ENCODE measurements at regions not wholly inside any gene's neighbourhood (a gene's known extent, or its start where the extent isn't known, plus 50 kb on each side); places are given as distances from the start of the nearest gene placed in this dataset.

DNA sequence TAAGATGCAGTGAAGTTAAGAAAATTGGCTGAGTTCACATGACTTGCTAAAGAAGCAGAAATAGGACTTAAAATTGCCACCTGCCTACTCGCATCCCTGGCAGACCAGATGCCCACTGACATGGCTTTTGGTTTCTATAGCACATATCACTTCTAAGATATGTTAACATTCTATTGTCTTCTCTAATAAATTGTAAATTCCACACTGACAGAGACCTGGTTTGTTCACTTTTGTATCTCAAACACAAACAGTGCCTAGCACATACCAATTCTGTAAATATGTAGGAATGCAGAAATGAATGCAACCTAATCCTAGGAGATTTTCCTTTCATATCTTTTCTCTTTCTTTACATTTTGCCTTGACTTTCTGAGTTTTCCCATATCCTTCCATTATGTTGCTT lies 1047.6 kb downstream of the AACS start:
- H3K36me3 Mint-ChIP-seq (ENCODE audit: low read depth): no peaks in the 10 kb centered on the region
- DNase-seq: no peak
- H3K27ac Mint-ChIP-seq: no peak overlapping the region
- TF ChIP-seq, protein P1, sequence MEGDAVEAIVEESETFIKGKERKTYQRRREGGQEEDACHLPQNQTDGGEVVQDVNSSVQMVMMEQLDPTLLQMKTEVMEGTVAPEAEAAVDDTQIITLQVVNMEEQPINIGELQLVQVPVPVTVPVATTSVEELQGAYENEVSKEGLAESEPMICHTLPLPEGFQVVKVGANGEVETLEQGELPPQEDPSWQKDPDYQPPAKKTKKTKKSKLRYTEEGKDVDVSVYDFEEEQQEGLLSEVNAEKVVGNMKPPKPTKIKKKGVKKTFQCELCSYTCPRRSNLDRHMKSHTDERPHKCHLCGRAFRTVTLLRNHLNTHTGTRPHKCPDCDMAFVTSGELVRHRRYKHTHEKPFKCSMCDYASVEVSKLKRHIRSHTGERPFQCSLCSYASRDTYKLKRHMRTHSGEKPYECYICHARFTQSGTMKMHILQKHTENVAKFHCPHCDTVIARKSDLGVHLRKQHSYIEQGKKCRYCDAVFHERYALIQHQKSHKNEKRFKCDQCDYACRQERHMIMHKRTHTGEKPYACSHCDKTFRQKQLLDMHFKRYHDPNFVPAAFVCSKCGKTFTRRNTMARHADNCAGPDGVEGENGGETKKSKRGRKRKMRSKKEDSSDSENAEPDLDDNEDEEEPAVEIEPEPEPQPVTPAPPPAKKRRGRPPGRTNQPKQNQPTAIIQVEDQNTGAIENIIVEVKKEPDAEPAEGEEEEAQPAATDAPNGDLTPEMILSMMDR (IDR thresholded peaks at IDR 0.05): no peak
- H3K4me1 Mint-ChIP-seq: no peaks in the 10 kb centered on the region
- no peaks in the 10 kb centered on the region for H3K27me3 Mint-ChIP-seq
- ATAC-seq (ENCODE audit: low read depth): no peak
- POLR2A ChIA-PET: no interaction called here
- CTCF ChIA-PET: no interaction called here
- H3K9me3 Mint-ChIP-seq: no peaks in the 10 kb centered on the region
- no peak overlapping the region for H3K4me3 Mint-ChIP-seq
- intact Hi-C loops (cut with micrococcal nuclease): no loop called here

DNA sequence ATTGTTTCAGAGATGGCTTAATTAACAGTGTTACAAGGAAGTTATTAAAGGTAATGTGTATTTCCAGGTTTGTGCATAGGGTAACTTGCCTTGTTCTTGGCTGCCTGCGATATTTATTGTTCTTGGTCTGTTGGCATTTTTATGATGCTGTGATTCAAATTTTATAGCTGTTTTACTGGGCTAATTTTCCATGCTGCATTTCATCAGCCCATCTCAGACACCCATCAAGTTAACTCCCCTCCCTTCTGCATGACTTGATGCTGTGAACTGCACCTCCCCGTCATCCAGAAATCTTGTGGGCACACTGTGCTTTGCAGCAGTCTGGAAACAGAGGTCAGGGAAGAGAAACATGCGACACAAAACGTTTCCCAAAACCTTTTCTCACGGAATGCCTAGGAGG lies 1049.2 kb downstream of the AACS start:
- Mint-ChIP-seq H3K9me3 (no peaks in the 10 kb centered on the region), H3K27ac (no peak overlapping the region), H3K4me1 (no peaks in the 10 kb centered on the region), H3K27me3 (no peaks in the 10 kb centered on the region), H3K4me3 (no peak overlapping the region), H3K36me3 (ENCODE audit: low read depth) (no peaks in the 10 kb centered on the region)
- POLR2A ChIA-PET: no interaction called here
- ATAC-seq (ENCODE audit: low read depth) (no peak), DNase-seq (no peak)
- TF ChIP-seq, protein P1 (IDR thresholded peaks at IDR 0.05): no peak
- CTCF ChIA-PET: no interaction called here
- intact Hi-C loops (cut with micrococcal nuclease): no loop called here

DNA sequence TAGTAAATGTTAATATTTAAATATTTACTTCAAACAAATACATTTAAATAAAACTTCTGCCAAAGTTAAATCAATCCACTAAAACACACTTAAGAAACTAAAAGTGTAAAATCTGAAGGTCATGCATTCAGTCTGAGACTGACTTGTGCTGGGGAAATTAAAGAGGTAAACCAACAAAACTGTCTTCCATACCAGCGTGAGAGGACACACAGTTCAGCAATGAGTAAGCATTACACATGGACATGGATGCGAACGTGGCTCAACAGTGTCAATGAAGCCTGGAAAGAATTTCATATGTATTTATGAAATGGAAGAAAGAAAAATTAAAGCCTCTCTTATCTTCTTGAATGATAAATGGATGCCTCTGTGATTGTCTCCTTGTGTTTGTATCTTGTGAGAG lies 1052.3 kb downstream of the AACS start:
- H3K36me3 Mint-ChIP-seq (ENCODE audit: low read depth): no peaks in the 10 kb centered on the region
- no peak overlapping the region for H3K27ac Mint-ChIP-seq
- DNase-seq (no peak), ATAC-seq (ENCODE audit: low read depth) (no peak)
- peaks cover under 1% of the 10 kb centered on the region for H3K9me3 Mint-ChIP-seq
- TF ChIP-seq, protein P1 (IDR thresholded peaks at IDR 0.05): no peak
- H3K4me1 Mint-ChIP-seq: no peaks in the 10 kb centered on the region
- ChIA-PET CTCF (no interaction called here), POLR2A (no interaction called here)
- H3K27me3 Mint-ChIP-seq: no peaks in the 10 kb centered on the region
- intact Hi-C loops (cut with micrococcal nuclease): no loop called here
- H3K4me3 Mint-ChIP-seq: no peak overlapping the region

DNA sequence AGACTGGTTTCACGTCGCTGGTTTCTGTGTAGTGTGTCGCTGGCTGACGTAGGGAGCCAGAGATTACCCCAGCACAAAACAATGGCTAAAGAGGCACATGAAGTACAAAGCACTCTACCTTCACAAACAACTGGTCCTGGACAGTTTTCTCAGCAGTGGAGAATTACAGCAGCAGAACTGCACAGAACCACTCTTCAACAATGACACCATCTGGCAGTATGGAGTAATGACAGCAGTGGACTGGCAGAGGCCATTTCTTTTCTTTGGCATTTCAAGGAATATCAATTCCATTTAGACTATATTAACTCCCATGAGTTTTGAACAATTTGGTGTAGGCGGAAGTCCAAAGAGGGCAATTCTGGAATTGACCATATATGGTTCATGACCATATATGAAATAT lies 1074.1 kb downstream of the AACS start:
- POLR2A ChIA-PET: no interaction called here
- TF ChIP-seq, protein P1 (IDR thresholded peaks at IDR 0.05): no peak
- no peak for DNase-seq
- Mint-ChIP-seq H3K4me3 (no peak overlapping the region), H3K9me3 (peaks cover 48% of the 10 kb centered on the region), H3K27me3 (no peaks in the 10 kb centered on the region), H3K4me1 (no peaks in the 10 kb centered on the region), H3K36me3 (ENCODE audit: low read depth) (no peaks in the 10 kb centered on the region), H3K27ac (no peak overlapping the region)
- intact Hi-C loops (cut with micrococcal nuclease): no loop called here
- CTCF ChIA-PET: no interaction called here
- ATAC-seq (ENCODE audit: low read depth): no peak

DNA sequence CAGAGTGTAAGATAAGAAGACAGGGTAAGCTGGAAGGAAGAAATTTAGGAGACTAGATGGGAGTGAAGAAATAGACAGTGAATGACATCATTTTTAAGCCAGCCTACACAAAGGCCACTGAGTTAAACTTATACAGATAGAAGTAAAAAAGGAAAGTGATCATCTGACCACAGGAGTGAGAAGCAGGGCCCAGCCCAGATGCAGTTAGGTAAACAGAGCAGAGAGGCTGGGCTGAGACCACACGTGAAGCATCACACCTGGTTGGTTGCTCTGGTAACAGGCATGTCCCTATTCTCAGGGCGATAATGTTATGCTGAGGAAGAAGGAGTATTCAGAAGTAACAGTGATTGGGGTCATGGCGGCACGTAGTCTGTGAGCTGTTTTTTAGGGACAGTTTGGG lies 1079.4 kb downstream of the AACS start:
- TF ChIP-seq, protein P1 (IDR thresholded peaks at IDR 0.05): no peak
- no peaks in the 10 kb centered on the region for H3K4me1 Mint-ChIP-seq
- no peak overlapping the region for H3K4me3 Mint-ChIP-seq
- no peak overlapping the region for H3K27ac Mint-ChIP-seq
- H3K9me3 Mint-ChIP-seq: peaks cover 18% of the 10 kb centered on the region
- intact Hi-C loops (cut with micrococcal nuclease): no loop called here
- DNase-seq (no peak), ATAC-seq (ENCODE audit: low read depth) (no peak)
- CTCF ChIA-PET: no interaction called here
- H3K27me3 Mint-ChIP-seq: no peaks in the 10 kb centered on the region
- no peaks in the 10 kb centered on the region for H3K36me3 Mint-ChIP-seq (ENCODE audit: low read depth)
- POLR2A ChIA-PET: no interaction called here

All from activated B cell treated with CpG ODN at 0.5 μM for 24 hours (primary cell).